Heart left ventricle (tissue), 16 donors: ENCODE measurements at regions not wholly inside any gene's neighbourhood (a gene's known extent, or its start where the extent isn't known, plus 50 kb on each side); places are given as distances from the start of the nearest gene placed in this dataset.

Experiments
- ATAC-seq, 4 donors: fragments of 200-7000 bp; cut with Tn5 transposase; one replicate each; pipeline ENCODE4 v1.9.1; 2020 to 2022; ENCODE audit warnings: moderate library complexity in 4 of 4, mild to moderate bottlenecking in 3 of 4, moderate number of reproducible peaks in 1 of 4
- DNase-seq, 5 donors: peaks; one replicate each; pipeline ENCODE4 v3.0.0-alpha.2; 2020
- H3K27ac ChIP-seq, 12 donors: fragments of 200-600 bp; sonication (generic) in 4 of 12; one replicate each; pipeline versions ENCODE4 v1.5.0 to v1.8.0; 2016 to 2022; ENCODE audit warnings: mild to moderate bottlenecking in 2 of 12
- H3K27me3 ChIP-seq, 9 donors: fragments of 200-600 bp; sonication (generic) in 2 of 9; one replicate each; pipeline versions ENCODE4 v1.5.1 to v1.8.0; 2016 to 2022; ENCODE audit warnings: mild to moderate bottlenecking in 3 of 9
- H3K36me3 ChIP-seq, 9 donors: fragments of 200-600 bp; sonication (generic) in 2 of 9; one replicate each; pipeline versions ENCODE4 v1.5.0 to v1.8.0; 2018 to 2022; ENCODE audit warnings: mild to moderate bottlenecking in 2 of 9
- H3K4me1 ChIP-seq, 12 donors: fragments of 200-600 bp; sonication (generic) in 4 of 12; one replicate each; pipeline versions ENCODE4 v1.5.0 to v1.8.0; 2016 to 2022; ENCODE audit warnings: mild to moderate bottlenecking in 3 of 12
- H3K4me3 ChIP-seq, 12 donors: fragments of 200-600 bp; sonication (generic) in 4 of 12; one replicate each; pipeline versions ENCODE4 v1.5.0 to v1.8.0; 2017 to 2022; ENCODE audit warnings: mild to moderate bottlenecking in 9 of 12, moderate library complexity in 4 of 12
- H3K9me3 ChIP-seq, 12 donors: fragments of 200-600 bp; sonication (generic) in 4 of 12; one replicate each; pipeline versions ENCODE4 v1.5.0 to v1.8.0; 2016 to 2022; ENCODE audit warnings: mild to moderate bottlenecking in 1 of 12
- POLR2A ChIP-seq, 2 donors: fragments of 450-650 bp; IDR thresholded peaks; one replicate each; pipeline ENCODE4 v1.6.1; 2017; ENCODE audit warnings: antibody characterized with exemption in 2 of 2, mild to moderate bottlenecking in 2 of 2, moderate library complexity in 2 of 2
- WGBS, 4 donors: extraction: QIAGEN DNeasy Blood & Tissue Kit in 2 of 4; methylation state at CpG; one replicate each; pipeline versions ENCODE4 v1.1.5 to v1.1.7; 2013 to 2018; 5-methylcytosine and 5-hydroxymethylcytosine counted together
- intact Hi-C, 10 donors: fragments of 100-400 bp; cut with DNase I; formaldehyde crosslinking; loops; one replicate each; pipeline versions ENCODE4 v1.11.1 to v1.14.2; 2022
- TF ChIP-seq, protein P1 (sequence below), 12 donors: fragments of 200-600 bp; sonication (generic) in 4 of 12; IDR thresholded peaks; one replicate each; pipeline versions ENCODE4 v1.5.0 to v1.8.0; 2018 to 2022; ENCODE audit warnings: antibody characterized with exemption in 12 of 12, mild to moderate bottlenecking in 5 of 12
- donor health status: ischemic (EF 13 %, LVEDD 7.1; RV severe dilation, severe dysfunction).
- donor health status: healthy with polysubstance abuse.
- donor health status: DM: no; HTN: yes; CAD: no.
- donor health status: DM: no; HTN: no; CAD: no.
- donor health status: ischemic (EF 25% LVEDD 6.9; RV normal size, moderate dysfunction).
- donor health status: ischemic (EF 25% LVEDD 5.7; RV mildly dilated, moderate dysfunction).
- donor health status: healthy.
- donor health status: DM: yes; HTN: yes; CAD: no.
- donor health status: ischemic (EF 35%, LVEDD 5.7; RV mildly dilated, moderate dysfunction).
- donor health status: nonischemic (EF 11% LVEDD 7.7; RV severe dilation, severe dysfunction).
- donor health status: DM: yes; HTN: yes; CAD: no.
- donor health status: PGD.
- donor health status: ischemic (EF 29% LVEDD 5.4; RV normal size, mild dysfunction).
- donor health status: nonischemic (EF 23%, LVEDD 6.1; RV moderate dilation, normal function).

DNA sequence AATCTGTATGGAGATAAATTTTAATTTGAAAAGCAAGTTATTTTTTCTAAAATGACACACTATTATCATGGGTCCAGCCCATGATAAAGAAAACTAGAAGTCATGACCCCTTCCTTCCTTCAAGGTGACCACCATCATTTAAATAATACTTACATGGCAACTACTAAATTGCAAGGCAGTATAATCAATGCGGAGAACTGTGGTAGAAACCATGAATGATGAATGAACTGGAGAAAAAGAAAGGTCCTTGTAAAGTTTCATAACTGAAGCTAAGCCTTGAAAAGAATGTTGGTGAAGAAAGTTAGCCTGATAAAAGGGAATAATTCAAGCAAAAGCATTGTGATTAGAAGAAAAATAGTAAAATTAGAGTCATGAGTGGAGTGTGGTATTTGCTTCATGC lies 222.9 kb upstream of the TBC1D5 start:
- H3K4me3 ChIP-seq, result no peak overlapping the region
- DNase-seq (no peak), ATAC-seq (no peak)
- peaks cover 0 to 5% (median 0%) of the 10 kb centered on the region in 9 donors for H3K27me3 ChIP-seq
- H3K36me3 ChIP-seq, result no peaks in the 10 kb centered on the region
- no peak overlapping the region for H3K27ac ChIP-seq
- no peaks in the 10 kb centered on the region for H3K4me1 ChIP-seq
- H3K9me3 ChIP-seq, result no peaks in the 10 kb centered on the region
- 67 to 99% (median 94%) methylated on average over 1 of the region's 1 CpG for WGBS, 4 donors
- TF ChIP-seq, protein P1, sequence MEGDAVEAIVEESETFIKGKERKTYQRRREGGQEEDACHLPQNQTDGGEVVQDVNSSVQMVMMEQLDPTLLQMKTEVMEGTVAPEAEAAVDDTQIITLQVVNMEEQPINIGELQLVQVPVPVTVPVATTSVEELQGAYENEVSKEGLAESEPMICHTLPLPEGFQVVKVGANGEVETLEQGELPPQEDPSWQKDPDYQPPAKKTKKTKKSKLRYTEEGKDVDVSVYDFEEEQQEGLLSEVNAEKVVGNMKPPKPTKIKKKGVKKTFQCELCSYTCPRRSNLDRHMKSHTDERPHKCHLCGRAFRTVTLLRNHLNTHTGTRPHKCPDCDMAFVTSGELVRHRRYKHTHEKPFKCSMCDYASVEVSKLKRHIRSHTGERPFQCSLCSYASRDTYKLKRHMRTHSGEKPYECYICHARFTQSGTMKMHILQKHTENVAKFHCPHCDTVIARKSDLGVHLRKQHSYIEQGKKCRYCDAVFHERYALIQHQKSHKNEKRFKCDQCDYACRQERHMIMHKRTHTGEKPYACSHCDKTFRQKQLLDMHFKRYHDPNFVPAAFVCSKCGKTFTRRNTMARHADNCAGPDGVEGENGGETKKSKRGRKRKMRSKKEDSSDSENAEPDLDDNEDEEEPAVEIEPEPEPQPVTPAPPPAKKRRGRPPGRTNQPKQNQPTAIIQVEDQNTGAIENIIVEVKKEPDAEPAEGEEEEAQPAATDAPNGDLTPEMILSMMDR (IDR thresholded peaks at IDR 0.05), result no peak
- TF ChIP-seq POLR2A (IDR thresholded peaks at IDR 0.05), result no peak
- intact Hi-C loops, result no loop called here

DNA sequence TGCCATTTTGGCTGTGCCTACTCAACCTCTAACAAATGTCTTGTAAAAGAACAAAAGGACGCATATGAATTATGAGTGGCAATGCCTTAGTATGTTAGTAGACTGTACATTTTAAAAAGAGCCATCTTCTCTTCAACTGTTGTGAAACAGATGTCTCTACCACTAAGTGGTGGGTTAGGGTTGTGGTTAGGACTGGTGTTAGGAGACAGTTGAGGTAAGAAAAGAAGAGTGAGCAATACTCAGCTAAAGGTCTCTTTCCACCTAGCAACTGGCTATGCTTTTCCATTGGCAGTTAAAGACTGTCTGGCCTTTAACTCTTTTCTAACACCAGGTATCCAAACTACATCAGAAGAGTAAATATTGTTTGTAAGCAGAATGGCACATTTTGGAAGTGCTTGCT lies 221.7 kb upstream of the TBC1D5 start:
- Histone ChIP-seq H3K4me1 (no peaks in the 10 kb centered on the region), H3K4me3 (no peak overlapping the region), H3K27me3 (peaks cover 0 to 5% (median 0%) of the 10 kb centered on the region in 9 donors), H3K9me3 (no peaks in the 10 kb centered on the region), H3K36me3 (no peaks in the 10 kb centered on the region), H3K27ac (no peak overlapping the region)
- no peak for ATAC-seq
- intact Hi-C loops, result no loop called here
- DNase-seq, result no peak
- 82 to 100% (median 96%) methylated on average over 1 of the region's 1 CpG for WGBS, 4 donors
- TF ChIP-seq, protein P1 (IDR thresholded peaks at IDR 0.05), result no peak
- no peak for TF ChIP-seq POLR2A (IDR thresholded peaks at IDR 0.05)

DNA sequence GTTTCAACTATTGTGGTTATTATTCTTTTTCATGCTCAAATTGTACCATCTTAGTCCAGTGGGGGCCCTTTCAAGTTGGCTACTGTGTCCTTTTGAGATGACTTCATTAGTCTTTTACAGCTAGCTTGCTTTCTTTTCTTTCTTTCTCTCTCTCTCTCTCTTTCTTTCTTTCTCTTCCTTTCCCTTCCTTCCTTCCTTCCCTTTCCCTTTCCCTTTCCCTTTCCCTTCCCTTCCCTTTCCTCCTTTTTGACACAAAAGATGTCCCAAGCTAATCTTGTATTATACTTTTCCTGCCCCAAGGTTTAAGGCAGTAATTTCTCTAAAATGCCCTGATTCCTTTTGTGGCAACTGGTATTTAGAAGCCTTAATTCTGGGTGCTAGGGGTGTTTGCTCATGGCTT lies 213.0 kb upstream of the TBC1D5 start:
- Histone ChIP-seq H3K36me3 (no peaks in the 10 kb centered on the region), H3K4me1 (no peaks in the 10 kb centered on the region), H3K9me3 (no peaks in the 10 kb centered on the region), H3K27me3 (no peaks in the 10 kb centered on the region), H3K27ac (no peak overlapping the region), H3K4me3 (no peak overlapping the region)
- TF ChIP-seq, protein P1 (IDR thresholded peaks at IDR 0.05), result no peak
- TF ChIP-seq POLR2A (IDR thresholded peaks at IDR 0.05), result no peak
- ATAC-seq (no peak), DNase-seq (no peak)
- intact Hi-C loops, result no loop called here

DNA sequence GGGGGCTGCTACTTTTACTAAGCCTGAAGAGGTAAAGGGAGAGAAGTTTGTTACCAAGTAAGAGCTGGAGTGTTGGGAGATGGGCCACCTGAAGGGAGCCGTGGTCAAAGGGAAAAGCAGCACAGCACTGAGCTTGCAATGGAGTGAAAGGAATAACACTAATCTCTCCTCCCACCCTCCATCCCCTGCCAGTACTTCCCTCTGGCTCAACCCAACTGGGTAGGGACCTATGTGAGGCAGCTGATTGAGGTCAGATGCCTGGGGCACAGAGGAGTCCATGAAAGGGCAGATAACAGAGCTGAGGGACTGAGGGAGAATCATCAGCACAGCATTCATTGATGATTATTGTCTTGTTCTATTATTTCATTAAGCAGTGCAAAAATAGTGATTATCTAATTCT lies 212.4 kb upstream of the TBC1D5 start:
- ATAC-seq, result no peak
- H3K9me3 ChIP-seq, result no peaks in the 10 kb centered on the region
- no peaks in the 10 kb centered on the region for H3K27me3 ChIP-seq
- intact Hi-C loops, result no loop called here
- H3K4me1 ChIP-seq, result no peaks in the 10 kb centered on the region
- no peak for DNase-seq
- H3K4me3 ChIP-seq, result no peak overlapping the region
- no peaks in the 10 kb centered on the region for H3K36me3 ChIP-seq
- WGBS, 4 donors, result 65 to 87% (median 82%) methylated on average over 1 of the region's 1 CpG
- TF ChIP-seq POLR2A (IDR thresholded peaks at IDR 0.05), result no peak
- TF ChIP-seq, protein P1 (IDR thresholded peaks at IDR 0.05), result no peak
- no peak overlapping the region for H3K27ac ChIP-seq
